GM19395 (cell line): ENCODE measurements at regions not wholly inside any gene's neighbourhood (a gene's known extent, or its start where the extent isn't known, plus 50 kb on each side); places are given as distances from the start of the nearest gene placed in this dataset.
"Not testable (repeated sequence)": the region's sequence is repeated elsewhere in the genome, so short reads cannot be mapped to it uniquely, and the experiment has no call there.

Source experiments
- ATAC-seq: cut with Tn5 transposase; IDR thresholded peaks from one replicate; pipeline ENCODE4 v1.9.1; 2021; ENCODE audit warnings: mild to moderate bottlenecking, moderate library complexity; ENCODE audit not compliant: unreplicated experiment

DNA sequence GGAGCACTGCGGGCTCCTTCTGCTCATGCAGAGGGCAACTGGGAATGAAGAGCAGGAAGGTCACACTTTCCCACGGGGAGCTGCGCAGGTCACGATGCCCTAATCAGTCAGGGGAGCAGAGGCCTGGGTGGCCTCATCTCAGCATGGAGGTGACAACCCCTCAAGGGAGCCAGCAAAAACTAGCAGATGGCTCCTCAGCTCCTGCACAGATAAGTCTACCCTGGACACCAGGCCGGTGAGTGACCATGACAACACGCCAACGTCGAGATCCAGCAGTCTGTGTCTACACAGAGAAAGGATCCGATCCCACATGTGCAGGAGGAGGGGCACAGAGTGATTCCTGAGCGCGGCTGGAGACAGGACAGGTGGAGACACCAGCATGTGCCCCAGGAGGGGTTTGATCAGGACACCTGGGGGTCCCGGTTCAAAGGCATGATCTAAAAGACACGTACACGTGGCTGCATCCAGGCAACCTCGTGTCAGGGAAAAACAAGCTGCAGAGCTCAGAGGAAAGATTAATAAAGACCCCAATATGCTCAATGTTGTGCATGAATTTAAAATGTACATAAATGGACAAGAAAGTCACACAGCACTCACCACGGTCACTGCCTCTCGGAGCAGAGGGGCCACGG lies 153.7 kb upstream of the SFSWAP start:
- ATAC-seq: no peak

DNA sequence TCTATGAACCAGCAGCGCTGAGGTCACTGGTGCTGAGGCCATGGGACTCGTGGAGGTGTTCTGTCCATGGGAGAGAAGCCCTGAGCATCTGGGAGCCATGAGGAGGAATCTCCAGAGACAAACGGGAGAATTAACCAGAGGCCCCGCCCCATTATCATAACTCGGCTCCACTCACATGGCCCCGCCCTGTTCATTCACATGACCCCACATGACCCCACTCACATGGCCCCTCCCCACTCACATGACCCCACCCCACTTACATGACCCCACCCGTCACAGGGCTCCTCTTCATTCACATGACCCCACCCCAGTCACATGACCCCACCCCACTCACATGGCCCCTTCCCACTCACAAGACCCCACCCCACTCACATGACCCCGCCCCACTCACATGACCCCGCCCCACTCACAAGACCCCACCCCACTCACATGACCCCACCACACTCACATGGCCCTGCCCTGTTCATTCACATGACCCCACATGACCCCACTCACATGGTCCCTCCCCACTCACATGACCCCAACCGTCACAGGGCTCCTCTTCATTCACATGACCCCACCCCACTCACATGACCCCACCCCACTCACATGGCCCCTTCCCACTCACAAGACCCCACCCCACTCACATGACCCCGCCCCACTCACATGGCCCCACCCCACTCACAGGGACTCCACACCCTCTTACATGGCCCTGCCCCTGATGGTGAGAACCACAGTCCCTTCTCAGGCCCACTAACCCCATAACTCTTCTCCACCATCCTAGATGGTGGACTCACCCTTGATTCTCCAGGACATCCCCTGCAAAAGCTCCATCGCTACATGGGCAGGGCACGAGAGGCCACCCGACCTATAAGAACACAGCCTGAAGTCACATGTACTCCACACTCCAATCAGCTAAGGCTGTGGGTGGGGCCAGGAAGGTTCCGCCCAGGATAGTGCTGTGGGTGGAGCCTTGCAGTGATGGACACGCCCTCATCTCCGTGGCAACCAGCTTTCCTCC lies 151.1 kb upstream of the SFSWAP start:
- ATAC-seq: no peak

DNA sequence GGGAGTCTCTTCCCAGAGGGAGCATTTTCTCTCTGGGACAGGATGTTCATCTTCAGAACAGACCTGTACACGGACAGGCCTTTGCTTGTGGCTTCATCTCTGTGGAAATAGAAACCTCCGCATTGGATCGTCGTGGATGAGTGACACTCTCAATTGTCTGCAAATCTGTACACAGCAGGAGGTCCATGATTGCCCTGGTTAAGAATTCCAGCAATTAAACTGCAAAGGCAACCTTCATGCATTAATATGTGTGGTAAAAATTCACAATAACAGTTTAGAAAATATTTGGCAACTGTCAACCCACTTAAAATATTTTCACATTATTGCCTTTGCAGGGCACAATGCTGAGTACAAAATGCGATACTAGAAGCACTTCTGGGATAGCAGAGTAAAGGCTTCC lies 149.8 kb upstream of the SFSWAP start:
- ATAC-seq: no peak

DNA sequence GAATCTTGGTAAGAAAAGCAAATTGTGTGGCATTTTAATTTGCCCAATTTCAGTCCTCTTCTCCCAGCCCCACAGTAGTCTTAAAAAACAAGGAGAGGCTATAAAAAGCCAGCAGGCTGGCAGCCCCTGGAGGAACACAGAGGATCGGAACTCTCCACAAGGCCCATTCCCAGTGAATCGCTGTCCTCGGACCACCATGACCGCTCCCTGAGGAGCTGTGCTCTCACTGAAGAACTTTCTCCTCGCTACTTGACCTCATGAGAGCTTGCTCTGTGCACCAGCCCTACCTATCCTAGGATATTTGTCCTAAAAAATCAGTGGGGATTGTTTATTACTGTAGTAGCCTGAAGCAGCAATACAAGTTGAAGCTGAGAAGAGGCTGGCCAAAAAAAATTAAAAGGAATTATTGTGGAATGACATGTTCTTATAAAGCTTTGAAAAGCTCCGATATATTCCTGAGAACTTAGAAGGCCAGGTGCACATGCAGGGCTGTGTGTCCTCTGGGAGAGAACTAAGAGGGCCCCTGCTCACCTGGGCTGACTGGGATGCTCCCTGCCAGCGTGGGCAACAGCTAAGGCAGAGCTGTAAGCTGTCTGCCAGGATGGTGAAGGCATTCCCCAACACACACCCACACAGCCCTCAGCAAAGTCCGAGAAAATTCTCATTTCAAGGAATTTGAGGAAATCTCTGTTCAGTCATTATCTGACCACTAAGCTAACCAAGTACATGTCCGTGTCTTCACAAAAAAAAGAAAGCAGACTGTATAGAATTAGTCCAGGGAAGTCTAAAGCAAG lies 148.8 kb upstream of the SFSWAP start:
- no peak for ATAC-seq

DNA sequence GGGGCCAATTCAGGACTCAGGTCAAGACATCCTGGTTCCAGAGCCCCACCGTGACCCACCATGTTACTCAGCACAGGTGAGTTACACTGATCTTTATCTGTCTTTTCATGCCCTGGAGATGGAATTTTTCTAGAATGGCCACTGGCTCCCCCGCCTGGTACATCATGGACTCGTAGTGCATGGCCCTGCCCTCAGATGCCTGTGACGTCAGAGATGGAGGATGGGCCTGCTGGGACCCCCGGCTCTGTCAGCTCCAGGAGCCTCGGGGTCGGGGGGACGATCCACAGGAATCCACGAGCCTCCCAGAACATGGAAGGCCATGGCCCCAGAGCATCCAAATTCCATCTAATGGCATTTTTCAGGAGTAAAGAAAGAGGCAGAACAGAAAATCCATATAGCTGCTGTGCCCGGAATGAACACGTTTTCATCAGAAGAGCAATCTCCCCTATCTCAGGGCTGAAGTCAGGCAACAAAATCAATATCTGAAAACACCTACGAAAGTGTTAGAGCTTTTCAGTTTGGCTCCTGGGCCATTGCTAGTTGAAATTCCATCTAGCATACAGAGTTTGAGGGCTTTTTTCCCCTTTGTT lies 146.7 kb upstream of the SFSWAP start:
- ATAC-seq: not testable (repeated sequence)

DNA sequence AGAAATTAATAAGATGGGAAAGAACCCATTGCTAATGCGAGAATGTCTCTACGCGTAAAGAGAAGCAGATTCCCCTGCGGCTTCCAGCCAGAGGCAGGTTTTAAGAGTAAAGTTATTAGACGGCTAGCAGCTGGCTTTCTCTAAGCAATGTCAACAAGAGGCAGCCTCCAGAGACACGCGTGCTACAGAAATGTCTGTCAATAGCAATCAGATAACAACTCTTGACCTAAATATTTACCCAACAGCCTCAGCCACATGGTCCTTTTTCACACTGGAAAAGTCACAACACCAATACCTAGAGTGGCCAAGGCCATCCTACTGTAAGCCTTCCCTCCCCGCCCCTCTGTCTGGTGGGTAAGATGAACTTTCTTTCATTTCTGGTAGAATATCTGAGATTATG lies 146.0 kb upstream of the SFSWAP start:
- ATAC-seq: no peak

DNA sequence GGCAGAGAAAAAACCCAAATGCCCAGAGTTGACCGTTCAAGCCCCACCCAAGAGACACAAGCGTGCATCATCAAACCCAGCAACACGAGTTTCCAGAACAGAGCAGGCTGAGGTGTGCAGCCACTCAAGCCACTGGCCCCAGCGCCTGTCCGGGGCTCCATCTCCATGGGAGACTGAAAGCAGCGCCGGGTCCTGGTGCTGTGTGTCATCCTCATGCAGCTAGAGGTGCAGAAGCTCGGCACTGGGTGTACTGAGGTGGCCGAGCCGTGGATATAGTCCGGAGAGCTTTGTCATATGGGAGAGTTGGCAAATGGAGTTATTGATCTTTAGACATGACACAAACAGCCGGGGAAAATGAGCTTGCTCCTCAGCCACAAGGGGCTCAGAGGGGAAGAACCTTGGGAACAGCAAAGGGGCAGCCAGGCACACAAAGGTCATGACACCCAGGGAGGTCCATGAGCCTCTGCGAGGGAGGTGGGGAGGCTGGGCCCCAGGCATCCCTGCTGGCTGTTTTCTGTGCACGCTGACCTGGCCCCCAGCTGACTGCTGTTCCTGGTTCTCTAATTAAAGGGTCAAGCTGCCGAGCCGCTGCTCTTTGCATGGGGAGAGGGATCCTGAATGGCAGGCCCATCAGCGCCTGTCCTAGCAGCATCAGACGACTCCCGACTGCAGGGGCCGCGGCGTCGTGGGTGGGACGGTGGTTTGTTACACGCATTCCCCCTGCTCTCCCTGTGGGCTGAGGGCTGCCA lies 145.4 kb upstream of the SFSWAP start:
- no peak for ATAC-seq

DNA sequence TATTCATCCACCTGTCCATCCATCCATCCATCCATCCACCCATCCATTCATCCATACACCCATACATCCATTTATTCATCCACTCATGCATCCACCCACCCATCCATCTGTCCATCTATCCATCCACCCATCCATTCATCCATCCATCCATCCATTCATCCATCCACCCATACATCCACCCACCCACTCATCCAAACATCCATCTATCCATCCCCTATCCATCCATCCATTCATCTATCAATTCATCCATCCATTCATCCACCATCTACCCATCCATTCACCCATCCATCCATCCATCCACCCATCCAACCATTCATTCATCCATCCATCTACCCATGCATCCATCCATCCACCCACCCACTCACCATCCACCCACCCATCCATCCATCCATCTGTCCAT lies 142.6 kb upstream of the SFSWAP start:
- ATAC-seq: no peak

DNA sequence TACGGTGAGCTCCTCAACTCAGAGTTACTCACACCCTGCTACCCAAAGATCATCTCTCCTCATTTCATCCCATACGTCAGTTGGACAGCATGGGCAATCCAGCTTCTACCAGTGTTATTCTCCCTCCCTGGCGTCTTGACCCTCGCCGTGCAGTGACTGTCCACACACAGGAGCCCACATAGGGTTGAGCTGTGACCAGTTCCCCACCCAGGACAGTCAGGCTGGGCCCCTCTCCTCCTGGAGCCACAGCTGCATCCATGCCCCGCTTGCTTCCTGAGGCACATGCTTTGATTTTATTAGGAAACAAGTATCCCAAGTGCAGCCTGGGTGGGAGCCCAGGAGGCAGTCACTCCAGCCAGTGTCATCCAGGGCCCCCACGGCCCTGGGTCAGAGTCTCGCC lies 140.3 kb upstream of the SFSWAP start:
- ATAC-seq: no peak

DNA sequence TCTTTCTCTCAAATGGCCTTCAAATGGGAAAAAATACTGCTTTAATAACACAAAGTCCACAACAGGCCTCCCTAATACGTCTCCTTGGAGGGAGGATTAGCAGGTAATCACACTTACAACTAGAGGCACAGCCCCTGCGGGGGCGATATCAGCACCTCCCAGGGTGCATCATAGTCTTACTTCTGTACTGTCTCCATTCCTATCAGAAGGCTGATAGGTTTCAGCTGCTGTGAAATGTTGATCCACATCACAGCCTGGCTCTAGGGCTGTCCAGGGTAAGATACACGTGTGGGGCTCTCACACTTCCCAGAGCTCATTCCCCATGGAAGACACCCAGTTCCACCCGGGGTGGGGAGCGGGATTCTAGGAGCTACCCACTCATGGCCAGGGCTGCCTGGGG lies 139.1 kb upstream of the SFSWAP start:
- ATAC-seq: no peak

DNA sequence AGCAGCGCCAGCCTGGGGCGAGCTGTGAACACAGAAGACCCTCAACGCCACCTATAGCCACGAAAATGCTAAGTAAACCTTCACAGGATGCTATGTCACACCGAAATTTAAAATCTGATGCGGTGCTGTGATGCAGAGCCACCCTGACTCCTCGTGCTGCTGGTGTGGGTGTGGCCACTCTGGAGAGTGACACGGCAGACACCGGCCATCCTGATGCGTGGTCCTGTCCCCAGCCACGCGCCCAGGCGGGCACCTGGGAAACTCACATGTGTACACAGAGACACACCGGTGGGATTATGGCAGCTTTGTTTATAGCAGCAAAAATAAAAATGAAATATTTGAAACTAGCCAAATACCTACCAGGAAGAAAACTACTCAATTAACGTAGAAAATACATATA lies 138.3 kb upstream of the SFSWAP start:
- ATAC-seq: no peak

DNA sequence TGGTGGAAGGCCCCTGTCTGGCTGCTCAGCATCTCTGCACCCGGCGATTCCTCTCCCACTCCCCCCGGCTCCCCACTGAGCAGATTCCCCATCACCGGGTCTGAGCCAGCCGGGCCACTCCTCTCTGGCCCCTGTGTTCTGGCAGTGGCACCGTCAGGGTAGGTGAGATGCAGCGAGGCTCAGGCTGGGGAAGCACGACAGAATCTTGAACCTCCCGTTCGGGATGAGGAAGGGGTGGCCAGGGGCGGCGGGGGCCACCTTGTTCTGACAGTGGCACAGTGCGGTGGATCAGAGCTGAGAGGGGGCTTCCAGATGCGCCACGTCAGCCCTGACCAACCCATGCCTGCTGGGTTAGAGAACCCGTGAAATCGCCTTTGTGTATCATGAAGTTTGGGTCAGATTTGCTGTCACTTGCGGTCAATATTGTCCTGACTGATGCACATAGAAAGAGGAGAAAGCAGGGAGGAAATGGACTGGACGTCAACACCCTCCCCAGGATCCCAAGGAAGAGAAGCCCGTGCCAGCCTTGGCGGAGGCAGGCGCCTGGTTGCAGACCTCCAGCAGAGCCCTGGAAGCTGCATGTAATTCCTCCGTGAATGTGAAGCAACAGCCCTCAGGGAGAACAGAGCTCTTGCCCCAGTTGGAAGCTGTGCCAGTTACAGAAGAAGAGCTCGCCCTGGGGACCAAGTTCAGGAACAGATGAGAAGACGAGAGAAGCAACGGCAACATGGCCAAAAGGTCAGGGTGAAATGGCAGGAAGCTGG lies 137.1 kb upstream of the SFSWAP start:
- no peak for ATAC-seq

DNA sequence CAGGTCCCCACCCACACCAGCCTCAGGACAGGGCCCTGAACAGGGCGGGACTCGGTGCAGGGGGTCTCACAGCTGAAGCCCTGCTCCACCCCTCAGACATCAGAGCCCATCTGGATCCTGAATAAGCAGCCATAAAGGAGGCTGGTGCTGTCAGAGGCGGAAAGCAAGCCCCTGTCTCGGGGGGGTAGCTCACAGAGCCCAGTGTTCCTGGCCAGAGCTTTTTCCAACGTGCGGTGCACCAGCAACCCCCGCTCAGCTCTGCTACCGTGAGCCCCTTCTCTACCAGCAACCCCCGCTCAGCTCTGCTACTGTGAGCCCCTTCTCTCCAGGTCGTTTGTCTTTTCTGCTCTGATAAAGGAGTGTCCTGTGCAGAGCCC lies 136.5 kb upstream of the SFSWAP start:
- ATAC-seq: no peak

DNA sequence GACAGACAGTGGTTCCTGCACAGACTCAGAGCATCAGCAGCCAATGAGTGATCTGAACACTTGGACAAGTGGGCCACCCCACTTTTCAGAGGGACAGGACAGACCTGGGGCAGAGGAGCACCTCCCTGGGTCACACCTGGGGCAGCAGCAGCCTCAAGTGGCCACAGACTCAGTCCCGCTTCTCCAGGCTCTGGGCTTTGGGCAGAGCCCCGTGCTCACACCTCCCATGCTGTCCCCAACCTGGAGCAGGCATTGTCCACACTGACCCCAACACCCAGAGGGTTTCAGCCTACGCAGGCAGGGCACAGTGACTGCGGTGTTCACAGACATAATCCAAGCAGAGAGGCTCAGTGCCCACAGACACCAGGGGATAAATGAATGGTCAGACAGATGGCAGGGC lies 135.5 kb upstream of the SFSWAP start:
- no peak for ATAC-seq

DNA sequence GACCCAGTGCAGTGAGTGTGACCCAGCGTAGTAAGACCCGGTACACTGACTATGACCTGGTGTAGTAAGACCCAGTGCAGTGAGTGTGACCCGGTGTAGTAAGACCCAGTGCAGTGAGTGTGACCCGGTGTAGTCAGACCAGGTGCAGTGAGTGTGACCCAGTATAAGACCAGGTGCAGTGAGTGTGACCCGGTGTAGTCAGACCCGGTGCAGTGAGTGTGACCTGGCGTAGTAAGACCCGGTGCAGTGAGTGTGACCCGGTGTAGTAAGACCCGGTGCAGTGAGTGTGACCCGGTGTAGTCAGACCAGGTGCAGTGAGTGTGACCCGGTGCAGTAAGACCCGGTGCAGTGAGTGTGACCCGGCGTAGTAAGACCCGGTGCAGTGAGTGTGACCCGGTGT lies 134.2 kb upstream of the SFSWAP start:
- not testable (repeated sequence) for ATAC-seq

DNA sequence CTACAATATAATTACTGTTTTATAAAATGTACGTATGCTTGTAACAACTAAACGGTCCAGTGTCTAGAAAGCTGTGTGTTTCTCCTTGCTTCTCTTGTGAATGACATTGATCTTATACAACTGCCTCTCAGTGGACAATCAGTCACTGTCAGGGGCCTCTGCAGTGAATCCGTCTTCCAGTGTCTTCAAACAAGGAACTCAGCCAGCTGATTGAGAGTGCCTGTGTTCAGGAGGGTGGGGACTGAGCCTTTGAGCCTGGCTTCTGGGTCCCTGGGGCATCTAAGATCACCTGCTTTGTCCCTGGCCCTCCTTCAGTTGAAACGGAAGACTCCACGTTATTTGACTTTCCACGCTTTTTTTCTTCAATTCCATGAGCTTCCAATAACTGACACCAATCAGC lies 133.1 kb upstream of the SFSWAP start:
- no peak for ATAC-seq

DNA sequence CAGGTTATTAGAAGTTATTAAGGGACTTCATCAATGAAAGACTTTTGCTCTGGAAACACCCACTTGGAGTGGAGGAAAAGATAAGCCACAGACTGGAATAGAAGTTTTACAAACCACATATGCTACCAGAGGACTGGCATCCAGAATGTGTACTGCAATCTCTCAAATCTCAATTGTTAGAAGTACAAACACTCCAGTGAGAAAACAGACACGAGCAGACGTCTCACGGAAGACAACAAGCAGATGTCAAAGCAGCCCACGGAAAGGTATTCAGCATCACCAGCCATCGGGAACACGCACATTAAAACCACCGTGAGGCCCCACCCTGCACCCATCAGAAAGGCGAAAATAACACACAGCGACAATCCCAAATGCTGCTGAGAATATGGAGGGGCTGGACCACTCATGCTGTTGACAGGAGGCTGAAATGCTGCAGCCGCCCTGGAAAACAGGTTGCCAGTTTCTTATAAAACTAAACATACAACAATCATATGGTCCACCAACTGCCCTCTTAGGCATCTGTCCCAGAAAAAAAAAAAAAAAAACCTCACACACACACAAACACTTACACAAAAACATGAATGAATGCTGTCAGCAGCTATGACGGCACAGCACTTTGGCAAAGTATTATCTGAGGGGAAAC lies 131.9 kb upstream of the SFSWAP start:
- no peak for ATAC-seq

DNA sequence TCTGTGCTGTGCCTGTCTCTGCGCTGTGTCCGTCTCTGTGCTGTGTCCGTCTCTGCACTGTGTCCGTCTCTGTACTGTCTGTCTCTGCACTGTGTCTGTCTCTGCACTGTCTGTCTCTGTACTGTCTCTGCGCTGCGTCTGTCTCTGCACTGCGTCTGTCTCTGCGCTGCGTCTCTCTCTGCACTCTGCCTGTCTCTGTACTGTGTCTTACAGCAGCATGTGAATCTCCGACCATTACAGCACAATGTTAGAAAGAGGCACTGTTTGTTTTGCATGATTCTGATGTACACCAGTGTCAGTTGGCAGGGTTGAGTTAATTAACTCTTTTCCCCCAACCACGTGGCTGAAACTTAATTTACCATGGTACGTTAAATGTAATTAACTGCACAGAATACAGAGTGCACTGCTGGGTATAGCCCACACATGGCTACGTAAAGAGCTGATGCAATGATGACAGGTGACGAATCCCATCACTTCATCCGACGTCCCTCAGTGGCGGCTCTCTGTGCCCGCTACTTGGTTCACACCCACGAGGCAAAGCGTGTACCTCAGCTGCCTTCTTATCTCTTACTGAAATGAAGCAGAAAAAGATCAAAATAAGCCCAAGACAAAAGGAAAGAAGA lies 127.7 kb upstream of the SFSWAP start:
- no peak for ATAC-seq

DNA sequence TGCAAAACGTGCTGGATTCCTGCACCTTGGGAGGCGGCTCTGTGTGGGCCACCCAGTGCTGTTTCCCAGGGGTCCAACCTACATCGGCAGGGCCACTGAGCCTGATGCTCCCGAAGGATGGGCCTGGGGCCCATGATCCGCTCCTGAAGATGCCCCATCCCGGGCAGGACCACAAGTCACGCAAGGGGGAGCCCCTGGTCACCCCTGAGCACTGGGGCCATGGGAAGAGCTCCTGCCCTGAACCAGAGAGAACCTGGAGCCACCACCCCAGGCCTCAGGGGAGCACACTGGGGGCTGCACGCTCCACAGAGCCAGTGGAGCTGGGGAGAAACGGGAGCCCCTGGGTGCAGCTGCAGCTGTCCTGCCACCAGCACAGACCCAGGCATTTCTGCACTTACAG lies 124.6 kb upstream of the SFSWAP start:
- no peak for ATAC-seq
